H9 (cell line): ENCODE measurements at regions not wholly inside any gene's neighbourhood (a gene's known extent, or its start where the extent isn't known, plus 50 kb on each side); places are given as distances from the start of the nearest gene placed in this dataset.

Experiments
- DNase-seq: peaks from one replicate; pipeline ENCODE4 v3.0.0-alpha.2; 2017
- H2AFZ ChIP-seq: one replicate; pipeline ENCODE4 v1.6.1; 2013; ENCODE audit warnings: mild to moderate bottlenecking, low read length, control low read depth, moderate library complexity
- H2AK5ac ChIP-seq: 2 replicates; pipeline ENCODE4 v1.6.1; 2013; ENCODE audit warnings: low read length, control low read depth, mixed read lengths; ENCODE audit not compliant: insufficient read length
- H2BK120ac ChIP-seq: one replicate; pipeline ENCODE4 v1.6.1; 2013; ENCODE audit warnings: low read depth, mild to moderate bottlenecking, low read length, control low read depth, inconsistent platforms; ENCODE audit not compliant: poor library complexity, severe bottlenecking
- H2BK12ac ChIP-seq: 2 replicates; pipeline ENCODE4 v1.6.1; 2013; ENCODE audit warnings: low read length, control low read depth, mixed read lengths, low read depth; ENCODE audit not compliant: insufficient read length
- H2BK15ac ChIP-seq: 2 replicates; pipeline ENCODE4 v1.6.1; 2013; ENCODE audit warnings: low read depth, low read length, control low read depth
- H2BK20ac ChIP-seq: one replicate; pipeline ENCODE4 v1.6.1; 2013; ENCODE audit warnings: low read depth, mild to moderate bottlenecking, low read length, control low read depth, inconsistent platforms; ENCODE audit not compliant: poor library complexity, severe bottlenecking
- H2BK5ac ChIP-seq: 2 replicates; pipeline ENCODE4 v1.6.1; 2013; ENCODE audit warnings: low read length, control low read depth, mixed read lengths; ENCODE audit not compliant: insufficient read length
- H3K14ac ChIP-seq: 2 replicates; pipeline ENCODE4 v1.6.1; 2013; ENCODE audit warnings: low read length, control low read depth; ENCODE audit not compliant: insufficient read depth
- H3K18ac ChIP-seq: 2 replicates; pipeline ENCODE4 v1.6.1; 2013; ENCODE audit warnings: low read depth, mild to moderate bottlenecking, mixed read lengths, low read length, control low read depth; ENCODE audit not compliant: insufficient read length
- H3K23ac ChIP-seq: 2 replicates; pipeline ENCODE4 v1.6.1; 2013; ENCODE audit warnings: low read length, control low read depth, mixed read lengths, low read depth; ENCODE audit not compliant: insufficient read length
- H3K23me2 ChIP-seq: 2 replicates; pipeline ENCODE4 v1.6.1; 2013; ENCODE audit warnings: low read depth, mild to moderate bottlenecking, mixed read lengths, low read length, control low read depth; ENCODE audit not compliant: insufficient read length, poor library complexity, severe bottlenecking
- H3K27ac ChIP-seq: 2 replicates; pipeline ENCODE4 v1.5.1; 2013; ENCODE audit warnings: low read length, control low read depth, mixed read lengths, low read depth; ENCODE audit not compliant: insufficient read length
- H3K27me3 ChIP-seq: 2 replicates; pipeline ENCODE4 v1.6.1; 2013; ENCODE audit warnings: low read length, control low read depth, inconsistent platforms; ENCODE audit not compliant: insufficient read depth
- H3K4ac ChIP-seq: 2 replicates; pipeline ENCODE4 v1.6.1; 2013; ENCODE audit warnings: low read depth, mild to moderate bottlenecking, control low read depth, inconsistent platforms, low read length, moderate library complexity
- H3K4me1 ChIP-seq: 2 replicates; pipeline ENCODE4 v1.6.1; 2013; ENCODE audit warnings: low read length, control low read depth, inconsistent platforms; ENCODE audit not compliant: insufficient read depth
- H3K4me2 ChIP-seq: 2 replicates; pipeline ENCODE4 v1.6.1; 2013; ENCODE audit warnings: low read length, control low read depth, mixed read lengths; ENCODE audit not compliant: insufficient read length, insufficient read depth
- H3K56ac ChIP-seq: 2 replicates; pipeline ENCODE4 v1.6.1; 2013; ENCODE audit warnings: low read depth, mild to moderate bottlenecking, mixed read lengths, low read length, control low read depth; ENCODE audit not compliant: insufficient read length
- H3K79me1 ChIP-seq: 2 replicates; pipeline ENCODE4 v1.6.1; 2013; ENCODE audit warnings: low read depth, mild to moderate bottlenecking, moderate library complexity, low read length, control low read depth, inconsistent platforms; ENCODE audit not compliant: insufficient read depth, poor library complexity, severe bottlenecking
- H3K79me2 ChIP-seq: 2 replicates; pipeline ENCODE4 v1.6.1; 2013; ENCODE audit warnings: low read length, control low read depth, inconsistent platforms; ENCODE audit not compliant: insufficient read depth
- H3K9ac ChIP-seq: 2 replicates; pipeline ENCODE4 v1.6.1; 2013; ENCODE audit warnings: low read length, control low read depth, mixed read lengths; ENCODE audit not compliant: insufficient read length; ENCODE audit errors: extremely low read depth
- H3K9me3 ChIP-seq: one replicate; pipeline ENCODE4 v1.6.1; 2013; ENCODE audit warnings: low read depth, low read length, inconsistent platforms; ENCODE audit not compliant: control insufficient read depth
- H3T11ph ChIP-seq: one replicate; pipeline ENCODE4 v1.6.1; 2013; ENCODE audit warnings: mild to moderate bottlenecking, low read length, control low read depth, inconsistent platforms
- H4K20me1 ChIP-seq: one replicate; pipeline ENCODE4 v1.6.1; 2013; ENCODE audit not compliant: control insufficient read depth, insufficient read length, insufficient read depth
- H4K5ac ChIP-seq: 2 replicates; pipeline ENCODE4 v1.6.1; 2013; ENCODE audit warnings: low read depth, mild to moderate bottlenecking, mixed read lengths, low read length, control low read depth; ENCODE audit not compliant: insufficient read length
- H4K8ac ChIP-seq: replicated peaks from 2 replicates; pipeline ENCODE4 v1.6.1; 2013; ENCODE audit warnings: low read length, control low read depth, mixed read lengths, low read depth; ENCODE audit not compliant: insufficient read length
- H4K91ac ChIP-seq: 2 replicates; pipeline ENCODE4 v1.6.1; 2013; ENCODE audit warnings: low read depth, mild to moderate bottlenecking, moderate library complexity, mixed read lengths, low read length, control low read depth; ENCODE audit not compliant: insufficient read length
- H3K27ac Mint-ChIP-seq, 3 experiments: 2 replicates in 2 of 3; 3 replicates in 1 of 3; pipeline ENCODE4 v1.8.0; 2020 to 2021; ENCODE audit warnings: mixed read lengths in 3 of 3, mild to moderate bottlenecking in 1 of 3, moderate library complexity in 1 of 3
- H3K27me3 Mint-ChIP-seq: 2 replicates; pipeline ENCODE4 v1.8.0; 2021; ENCODE audit warnings: low read depth, mild to moderate bottlenecking, moderate library complexity, mixed read lengths
- H3K36me3 Mint-ChIP-seq, 3 experiments: 2 replicates in 2 of 3; 3 replicates in 1 of 3; pipeline ENCODE4 v1.8.0; 2020 to 2021; ENCODE audit warnings: low read depth in 3 of 3, mixed read lengths in 3 of 3; ENCODE audit not compliant: insufficient read depth in 1 of 3
- H3K4me1 Mint-ChIP-seq, 2 experiments: 2 replicates each; pipeline ENCODE4 v1.8.0; 2020; ENCODE audit warnings: mixed read lengths in 2 of 2
- H3K4me3 Mint-ChIP-seq, 2 experiments: 2 replicates in 1 of 2; 3 replicates in 1 of 2; pipeline ENCODE4 v1.8.0; 2020 to 2021; ENCODE audit warnings: mild to moderate bottlenecking in 2 of 2, mixed read lengths in 2 of 2, moderate library complexity in 1 of 2
- H3K9me3 Mint-ChIP-seq, 2 experiments: 2 replicates in 1 of 2; 3 replicates in 1 of 2; pipeline ENCODE4 v1.8.0; 2020; ENCODE audit warnings: mild to moderate bottlenecking in 2 of 2, mixed read lengths in 2 of 2, moderate library complexity in 1 of 2
- WGBS: extraction: QIAGEN DNeasy Blood & Tissue Kit; methylation state at CpG from one replicate; pipeline ENCODE4 v1.1.7; 2013; ENCODE audit warnings: missing lambda C conversion rate, low lambda C conversion rate, mixed read lengths; ENCODE audit not compliant: insufficient read length; ENCODE audit errors: extremely low coverage; 5-methylcytosine and 5-hydroxymethylcytosine counted together
- TF ChIP-seq, protein P1 (sequence below): fragments of 200-600 bp; sonication (generic); conservative IDR thresholded peaks from 3 replicates; pipeline ENCODE4 v1.8.0; 2021; ENCODE audit warnings: antibody characterized with exemption, mild to moderate bottlenecking

GRCh38 chr7:22584179-22584578, 84.2 kb upstream of the STEAP1B start:
- no peak overlapping the region for H3K14ac ChIP-seq
- Mint-ChIP-seq H3K9me3 (no peaks in the 10 kb centered on the region; a peak in 1 of 5 replicates), H3K4me3 (no peak overlapping the region), H3K27me3 (no peaks in the 10 kb centered on the region), H3K4me1 (peaks cover 36 to 41% of the 10 kb centered on the region in 2 experiments), H3K36me3 (no peaks in the 10 kb centered on the region), H3K27ac (no peak overlapping the region)
- H3K27ac ChIP-seq: no peak overlapping the region
- no peaks in the 10 kb centered on the region for H3K79me1 ChIP-seq
- no peak overlapping the region for H3T11ph ChIP-seq
- no peak overlapping the region for H4K8ac ChIP-seq
- H3K9ac ChIP-seq: no peak overlapping the region
- no peaks in the 10 kb centered on the region for H3K23me2 ChIP-seq
- no peaks in the 10 kb centered on the region for H3K79me2 ChIP-seq
- H3K27me3 ChIP-seq: no peaks in the 10 kb centered on the region
- H3K56ac ChIP-seq: no peak overlapping the region
- no peak overlapping the region for H3K18ac ChIP-seq
- H3K23ac ChIP-seq: no peak overlapping the region
- TF ChIP-seq, protein P1, sequence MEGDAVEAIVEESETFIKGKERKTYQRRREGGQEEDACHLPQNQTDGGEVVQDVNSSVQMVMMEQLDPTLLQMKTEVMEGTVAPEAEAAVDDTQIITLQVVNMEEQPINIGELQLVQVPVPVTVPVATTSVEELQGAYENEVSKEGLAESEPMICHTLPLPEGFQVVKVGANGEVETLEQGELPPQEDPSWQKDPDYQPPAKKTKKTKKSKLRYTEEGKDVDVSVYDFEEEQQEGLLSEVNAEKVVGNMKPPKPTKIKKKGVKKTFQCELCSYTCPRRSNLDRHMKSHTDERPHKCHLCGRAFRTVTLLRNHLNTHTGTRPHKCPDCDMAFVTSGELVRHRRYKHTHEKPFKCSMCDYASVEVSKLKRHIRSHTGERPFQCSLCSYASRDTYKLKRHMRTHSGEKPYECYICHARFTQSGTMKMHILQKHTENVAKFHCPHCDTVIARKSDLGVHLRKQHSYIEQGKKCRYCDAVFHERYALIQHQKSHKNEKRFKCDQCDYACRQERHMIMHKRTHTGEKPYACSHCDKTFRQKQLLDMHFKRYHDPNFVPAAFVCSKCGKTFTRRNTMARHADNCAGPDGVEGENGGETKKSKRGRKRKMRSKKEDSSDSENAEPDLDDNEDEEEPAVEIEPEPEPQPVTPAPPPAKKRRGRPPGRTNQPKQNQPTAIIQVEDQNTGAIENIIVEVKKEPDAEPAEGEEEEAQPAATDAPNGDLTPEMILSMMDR: no peak
- no peak overlapping the region for H2BK20ac ChIP-seq
- H2BK120ac ChIP-seq: no peak overlapping the region
- H4K91ac ChIP-seq: no peak overlapping the region
- H2AK5ac ChIP-seq: no peak overlapping the region
- peaks cover 22% of the 10 kb centered on the region for H3K4me1 ChIP-seq
- WGBS: no CpG with 5 or more reads among the region's 1 CpG
- H2BK12ac ChIP-seq: no peak overlapping the region
- H2BK15ac ChIP-seq: no peak overlapping the region
- no peak overlapping the region for H2BK5ac ChIP-seq
- H3K4ac ChIP-seq: no peak overlapping the region
- no peaks in the 10 kb centered on the region for H3K9me3 ChIP-seq
- H3K4me2 ChIP-seq: no peak overlapping the region
- H4K5ac ChIP-seq: no peak overlapping the region
- no peaks in the 10 kb centered on the region for H4K20me1 ChIP-seq
- no peak overlapping the region for H2AFZ ChIP-seq
- DNase-seq: no peak
